GM12875 (cell line): ENCODE measurements at regions not wholly inside any gene's neighbourhood (a gene's known extent, or its start where the extent isn't known, plus 50 kb on each side); places are given as distances from the start of the nearest gene placed in this dataset.

Experiments used
- H3K4me3 ChIP-seq: one replicate; pipeline ENCODE4 v1.5.1; 2011; ENCODE audit warnings: low read depth, low read length, control low read depth
- TF ChIP-seq, protein P1 (sequence below): IDR thresholded peaks from 2 replicates; pipeline ENCODE4 v1.5.1; 2011; ENCODE audit warnings: low read depth, mild to moderate bottlenecking, control low read depth, inconsistent platforms, low read length, moderate library complexity, borderline replicate concordance; ENCODE audit not compliant: insufficient read depth

DNA sequence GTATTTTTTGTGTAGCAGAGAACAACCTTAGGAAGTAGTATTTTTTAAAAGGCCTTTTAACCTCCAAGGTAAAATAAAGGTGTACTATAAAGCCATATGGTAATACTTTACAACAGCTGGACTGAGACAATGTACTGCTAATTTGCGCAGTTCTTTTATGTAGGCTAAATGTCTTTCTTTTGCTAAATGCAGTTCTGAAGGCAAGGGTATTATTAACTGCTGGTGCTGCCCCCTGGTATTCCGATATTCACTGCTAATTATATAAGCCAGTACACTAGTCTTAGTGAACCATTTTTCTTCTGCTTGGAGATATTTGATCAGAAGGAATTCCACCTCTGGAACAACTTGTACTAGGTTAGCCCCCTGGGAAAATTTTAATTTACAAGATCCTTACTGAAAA, 272.0 kb upstream of the FERD3L start:
- H3K4me3 ChIP-seq, result no peak overlapping the region
- TF ChIP-seq, protein P1, sequence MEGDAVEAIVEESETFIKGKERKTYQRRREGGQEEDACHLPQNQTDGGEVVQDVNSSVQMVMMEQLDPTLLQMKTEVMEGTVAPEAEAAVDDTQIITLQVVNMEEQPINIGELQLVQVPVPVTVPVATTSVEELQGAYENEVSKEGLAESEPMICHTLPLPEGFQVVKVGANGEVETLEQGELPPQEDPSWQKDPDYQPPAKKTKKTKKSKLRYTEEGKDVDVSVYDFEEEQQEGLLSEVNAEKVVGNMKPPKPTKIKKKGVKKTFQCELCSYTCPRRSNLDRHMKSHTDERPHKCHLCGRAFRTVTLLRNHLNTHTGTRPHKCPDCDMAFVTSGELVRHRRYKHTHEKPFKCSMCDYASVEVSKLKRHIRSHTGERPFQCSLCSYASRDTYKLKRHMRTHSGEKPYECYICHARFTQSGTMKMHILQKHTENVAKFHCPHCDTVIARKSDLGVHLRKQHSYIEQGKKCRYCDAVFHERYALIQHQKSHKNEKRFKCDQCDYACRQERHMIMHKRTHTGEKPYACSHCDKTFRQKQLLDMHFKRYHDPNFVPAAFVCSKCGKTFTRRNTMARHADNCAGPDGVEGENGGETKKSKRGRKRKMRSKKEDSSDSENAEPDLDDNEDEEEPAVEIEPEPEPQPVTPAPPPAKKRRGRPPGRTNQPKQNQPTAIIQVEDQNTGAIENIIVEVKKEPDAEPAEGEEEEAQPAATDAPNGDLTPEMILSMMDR, result no peak

DNA sequence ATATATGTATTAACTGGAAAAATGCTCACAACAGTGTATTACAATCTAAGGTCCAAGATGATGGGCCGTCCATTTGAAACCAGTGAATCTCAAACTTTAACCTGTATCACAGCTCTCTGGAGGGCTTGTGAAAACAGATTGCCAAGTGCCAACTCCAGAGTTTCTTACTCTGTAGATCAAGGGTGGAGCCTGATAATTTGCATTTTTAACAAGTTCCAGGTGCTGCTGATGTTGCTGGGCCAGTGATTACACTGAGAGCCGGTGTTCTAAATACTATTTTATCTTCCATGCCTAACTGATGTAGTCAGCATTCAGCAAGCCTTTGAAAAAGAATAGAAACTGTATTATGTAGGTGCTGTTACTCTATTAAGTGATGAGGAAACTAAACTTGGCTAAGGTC, 269.9 kb upstream of the FERD3L start:
- H3K4me3 ChIP-seq, result no peak overlapping the region
- TF ChIP-seq, protein P1, result no peak

- H3K4me3 ChIP-seq, result no peak overlapping the region
- TF ChIP-seq, protein P1, result no peak
Measured at GRCh38 chr7:19413443-19413965, 268.3 kb upstream of the FERD3L start.

GRCh38 chr7:19410691-19411090, 265.5 kb upstream of the FERD3L start:
- no peak overlapping the region for H3K4me3 ChIP-seq
- TF ChIP-seq, protein P1, result no peak

- TF ChIP-seq, protein P1, result no peak
- no peak overlapping the region for H3K4me3 ChIP-seq
Measured at GRCh38 chr7:19410106-19410505, 264.9 kb upstream of the FERD3L start.

DNA sequence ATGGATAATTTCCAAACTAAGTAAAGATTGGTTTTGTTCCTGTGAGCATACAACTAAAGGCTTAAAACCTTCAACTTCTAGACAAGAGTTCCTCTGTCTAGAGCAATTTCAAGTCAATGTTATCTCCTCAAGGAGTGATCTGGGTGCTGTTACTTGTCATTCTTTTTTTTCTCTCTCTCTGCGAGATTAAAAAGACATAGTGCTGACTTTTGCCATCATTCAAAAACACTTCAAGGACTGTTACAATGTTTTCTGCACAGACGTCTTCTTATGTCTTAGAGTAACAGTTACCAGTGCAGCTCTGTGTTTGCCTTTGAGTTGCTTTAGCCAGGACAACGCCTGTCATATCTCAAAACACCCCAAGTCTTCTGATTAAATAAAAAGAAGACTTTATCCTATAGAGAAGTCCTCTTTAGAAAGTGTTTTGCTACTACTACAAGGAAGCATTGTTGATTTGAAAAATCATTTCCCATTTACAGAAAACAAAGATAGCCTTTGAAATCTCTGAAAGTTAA, 263.5 kb upstream of the FERD3L start:
- TF ChIP-seq, protein P1, result no peak
- no peak overlapping the region for H3K4me3 ChIP-seq

GRCh38 chr7:19407270-19407669, 262.0 kb upstream of the FERD3L start:
- TF ChIP-seq, protein P1, result no peak
- H3K4me3 ChIP-seq, result no peak overlapping the region
